ENCODE measurements at regions not wholly inside any gene's neighbourhood (a gene's known extent, or its start where the extent isn't known, plus 50 kb on each side); places are given as distances from the start of the nearest gene placed in this dataset.

GRCh38 chr5:44233691-44234090 lies 155.5 kb downstream of the FGF10 start:
- no peaks in the 10 kb centered on the region for H3K36me3 ChIP-seq
- no peak for DNase-seq
- FAIRE-seq: no peak
- TF ChIP-seq CTCF (IDR thresholded peaks at IDR 0.05): no peak
- no peaks in the 10 kb centered on the region for H3K4me1 ChIP-seq
- H3K9me3 ChIP-seq: no peaks in the 10 kb centered on the region
- intact Hi-C loops (cut with DNase I): no loop called here
- WGBS, 2 donors: 74 to 79% methylated on average over 2 of the region's 2 CpGs
- H3K4me3 ChIP-seq: no peak overlapping the region
- H3K27me3 ChIP-seq: no peaks in the 10 kb centered on the region
- H3K27ac ChIP-seq: no peak overlapping the region
- ATAC-seq: no peak

GRCh38 chr5:44225231-44226160 lies 163.7 kb downstream of the FGF10 start:
- intact Hi-C loops (cut with DNase I): no loop called here
- WGBS, 2 donors: 59 to 66% methylated on average over 8 of the region's 8 CpGs
- no peak for ATAC-seq
- Histone ChIP-seq H3K4me3 (no peak overlapping the region), H3K9me3 (no peaks in the 10 kb centered on the region), H3K4me1 (no peaks in the 10 kb centered on the region), H3K27ac (no peak overlapping the region), H3K27me3 (no peaks in the 10 kb centered on the region), H3K36me3 (no peaks in the 10 kb centered on the region)
- DNase-seq: no peak
- no peak for TF ChIP-seq CTCF (IDR thresholded peaks at IDR 0.05)
- no peak for FAIRE-seq

DNA sequence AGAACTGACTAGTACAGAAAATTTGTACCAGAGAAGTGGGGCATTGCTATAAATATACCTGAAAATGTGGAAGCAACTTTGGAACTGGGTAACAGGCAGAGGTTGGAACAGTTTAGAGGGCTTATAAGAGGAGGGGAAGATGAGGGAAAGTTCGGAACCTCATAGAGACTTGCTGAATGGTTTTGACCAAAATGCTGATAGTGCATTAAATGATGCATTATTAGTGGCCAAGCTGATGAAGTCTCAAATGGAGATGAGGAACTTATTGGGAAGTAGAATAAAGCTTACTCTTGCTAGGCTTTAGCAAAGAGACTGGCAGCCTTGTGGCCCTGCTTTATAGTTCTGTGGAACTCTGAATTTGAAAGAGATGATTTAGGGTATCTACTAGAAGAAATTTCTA lies 189.8 kb downstream of the FGF10 start:
- DNase-seq (no peak), FAIRE-seq (no peak), ATAC-seq (no peak)
- no peak for TF ChIP-seq CTCF (IDR thresholded peaks at IDR 0.05)
- 75 to 81% methylated on average over 1 of the region's 1 CpG for WGBS, 2 donors
- Histone ChIP-seq H3K4me1 (no peaks in the 10 kb centered on the region), H3K4me3 (no peak overlapping the region), H3K9me3 (no peaks in the 10 kb centered on the region), H3K27me3 (no peaks in the 10 kb centered on the region), H3K36me3 (no peaks in the 10 kb centered on the region), H3K27ac (no peak overlapping the region)
- intact Hi-C loops (cut with DNase I): no loop called here

DNA sequence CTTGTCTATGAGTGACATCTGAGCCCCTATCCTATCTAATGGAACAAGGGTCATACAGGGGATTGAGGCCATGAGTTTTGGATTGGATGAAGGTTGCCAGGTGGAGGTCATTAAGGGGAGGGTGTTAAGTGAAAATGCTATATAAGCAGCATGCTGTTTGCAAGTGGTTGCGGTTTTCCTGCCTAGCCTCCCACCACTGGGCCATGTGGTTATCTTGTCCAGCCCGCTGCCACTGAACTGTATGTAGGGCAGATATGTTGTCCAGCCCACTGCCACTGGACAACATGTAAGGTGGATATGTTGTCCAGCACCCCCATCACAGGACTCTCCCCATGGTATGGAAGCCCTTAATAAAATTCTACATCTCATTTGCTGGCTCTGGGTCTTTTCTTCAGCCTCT lies 200.0 kb downstream of the FGF10 start:
- FAIRE-seq (no peak), DNase-seq (no peak), ATAC-seq (no peak)
- H3K4me1 ChIP-seq: no peaks in the 10 kb centered on the region
- no peaks in the 10 kb centered on the region for H3K9me3 ChIP-seq
- H3K27ac ChIP-seq: no peak overlapping the region
- no peaks in the 10 kb centered on the region for H3K27me3 ChIP-seq
- H3K36me3 ChIP-seq: no peaks in the 10 kb centered on the region
- no peak for TF ChIP-seq CTCF (IDR thresholded peaks at IDR 0.05)
- no peak overlapping the region for H3K4me3 ChIP-seq
- 91 to 95% methylated on average over 2 of the region's 2 CpGs for WGBS, 2 donors
- intact Hi-C loops (cut with DNase I): no loop called here

DNA sequence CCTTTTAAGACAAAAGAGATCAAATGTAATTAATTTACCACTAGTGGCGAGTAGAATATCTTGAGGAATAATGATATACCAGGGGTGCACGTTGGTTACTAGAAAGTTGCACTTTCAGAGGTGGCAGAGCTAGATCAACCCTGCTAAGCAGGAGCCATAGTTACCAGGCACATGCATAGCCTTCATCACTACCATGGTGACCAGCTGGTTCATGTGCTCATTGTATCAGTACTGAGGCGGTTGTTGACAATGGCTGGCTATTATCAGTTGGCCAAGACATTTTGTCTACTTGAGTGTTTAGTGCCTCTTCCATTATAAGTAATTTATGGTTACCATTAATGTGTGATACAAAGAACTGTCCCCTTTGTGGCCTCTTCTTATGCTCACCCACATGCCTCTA lies 201.2 kb downstream of the FGF10 start:
- Histone ChIP-seq H3K27me3 (no peaks in the 10 kb centered on the region), H3K36me3 (no peaks in the 10 kb centered on the region), H3K4me1 (no peaks in the 10 kb centered on the region), H3K9me3 (no peaks in the 10 kb centered on the region), H3K27ac (no peak overlapping the region), H3K4me3 (no peak overlapping the region)
- no peak for FAIRE-seq
- no peak for TF ChIP-seq CTCF (IDR thresholded peaks at IDR 0.05)
- DNase-seq: no peak
- no peak for ATAC-seq
- intact Hi-C loops (cut with DNase I): no loop called here
- 68 to 69% methylated on average over 3 of the region's 3 CpGs for WGBS, 2 donors
